Mammary epithelial cell (primary cell): ENCODE measurements at regions not wholly inside any gene's neighbourhood (a gene's known extent, or its start where the extent isn't known, plus 50 kb on each side); places are given as distances from the start of the nearest gene placed in this dataset.

ENCODE experiments used
- EZH2 ChIP-seq: IDR thresholded peaks from 2 replicates; pipeline ENCODE4 v1.6.1; 2012; ENCODE audit warnings: low read length, inconsistent platforms, borderline replicate concordance
- TF ChIP-seq, protein P1 (sequence below), 2 donors: IDR thresholded peaks in 1 of 2; conservative IDR thresholded peaks in 1 of 2; 2 replicates each; pipeline ENCODE4 v1.5.1; 2011 to 2012; ENCODE audit warnings: inconsistent platforms in 2 of 2, low read length in 2 of 2, mild to moderate bottlenecking in 2 of 2, control low read depth in 1 of 2, low read depth in 1 of 2; ENCODE audit not compliant: insufficient read depth in 1 of 2; ENCODE audit errors: extremely low read depth in 1 of 2

DNA sequence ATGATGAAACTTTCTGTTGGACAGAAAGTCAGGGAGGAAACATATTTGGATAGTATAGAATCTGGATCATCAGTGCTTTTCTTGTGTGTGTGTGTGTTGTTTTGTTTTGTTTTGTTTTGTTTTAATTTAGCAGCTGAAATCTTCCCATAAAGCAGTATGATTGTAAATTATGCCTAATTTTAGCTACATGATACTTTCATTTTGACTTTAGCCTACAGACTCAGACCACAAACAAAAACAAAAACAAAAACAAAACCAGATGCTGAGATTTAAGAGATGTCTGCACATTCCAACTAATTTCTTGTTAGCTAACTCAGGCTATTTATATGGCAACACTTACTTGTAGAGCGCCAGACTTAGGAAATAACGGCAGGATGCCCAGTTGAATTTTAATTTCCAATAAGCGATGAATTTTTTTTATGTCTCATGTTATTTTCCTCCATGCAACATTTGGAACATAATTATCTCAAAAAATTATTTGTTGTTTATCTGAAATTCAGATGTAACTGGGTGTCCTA is 119.5 kb upstream of the TRPC7 start:
- TF ChIP-seq EZH2: no peak
- TF ChIP-seq, protein P1, sequence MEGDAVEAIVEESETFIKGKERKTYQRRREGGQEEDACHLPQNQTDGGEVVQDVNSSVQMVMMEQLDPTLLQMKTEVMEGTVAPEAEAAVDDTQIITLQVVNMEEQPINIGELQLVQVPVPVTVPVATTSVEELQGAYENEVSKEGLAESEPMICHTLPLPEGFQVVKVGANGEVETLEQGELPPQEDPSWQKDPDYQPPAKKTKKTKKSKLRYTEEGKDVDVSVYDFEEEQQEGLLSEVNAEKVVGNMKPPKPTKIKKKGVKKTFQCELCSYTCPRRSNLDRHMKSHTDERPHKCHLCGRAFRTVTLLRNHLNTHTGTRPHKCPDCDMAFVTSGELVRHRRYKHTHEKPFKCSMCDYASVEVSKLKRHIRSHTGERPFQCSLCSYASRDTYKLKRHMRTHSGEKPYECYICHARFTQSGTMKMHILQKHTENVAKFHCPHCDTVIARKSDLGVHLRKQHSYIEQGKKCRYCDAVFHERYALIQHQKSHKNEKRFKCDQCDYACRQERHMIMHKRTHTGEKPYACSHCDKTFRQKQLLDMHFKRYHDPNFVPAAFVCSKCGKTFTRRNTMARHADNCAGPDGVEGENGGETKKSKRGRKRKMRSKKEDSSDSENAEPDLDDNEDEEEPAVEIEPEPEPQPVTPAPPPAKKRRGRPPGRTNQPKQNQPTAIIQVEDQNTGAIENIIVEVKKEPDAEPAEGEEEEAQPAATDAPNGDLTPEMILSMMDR (conservative IDR thresholded peaks at IDR 0.05 in 1 of 2, IDR thresholded peaks at IDR 0.05 in 1 of 2; ENCODE audit: extremely low read depth in 1 of 2, insufficient read depth in 1 of 2, low read depth in 1 of 2, low read length in 2 of 2): no peak
